Lower leg skin (tissue), 4 donors: ENCODE measurements at regions not wholly inside any gene's neighbourhood (a gene's known extent, or its start where the extent isn't known, plus 50 kb on each side); places are given as distances from the start of the nearest gene placed in this dataset.

Experiments
- DNase-seq, 2 donors: peaks; one replicate each; pipeline ENCODE4 v3.0.0-alpha.2; 2019; ENCODE audit warnings: low spot score in 2 of 2
- H3K4me3 ChIP-seq: fragments of 200-600 bp; sonication (generic); 2 replicates; pipeline ENCODE4 v1.5.1; 2017; ENCODE audit warnings: mild to moderate bottlenecking, low read depth; ENCODE audit not compliant: poor library complexity, severe bottlenecking
- POLR2A ChIP-seq, 2 donors: fragments of 450-650 bp; IDR thresholded peaks; one replicate each; pipeline ENCODE4 v1.6.1; 2016 to 2017; ENCODE audit warnings: antibody characterized with exemption in 2 of 2, mild to moderate bottlenecking in 1 of 2, moderate library complexity in 1 of 2
- WGBS, 2 donors: methylation state at CpG; one replicate each; pipeline ENCODE4 v1.1.5; 2018; 5-methylcytosine and 5-hydroxymethylcytosine counted together
- intact Hi-C: fragments of 100-400 bp; cut with DNase I; formaldehyde crosslinking; loops from one replicate; pipeline ENCODE4 v1.15.0; 2023; ENCODE audit warnings: low total_unique reads
- TF ChIP-seq, protein P1 (sequence below), 3 donors: fragments of 450-650 bp; IDR thresholded peaks; one replicate each; pipeline ENCODE4 v1.5.1; 2016; ENCODE audit warnings: antibody characterized with exemption in 3 of 3, mild to moderate bottlenecking in 3 of 3, moderate library complexity in 2 of 3

DNA sequence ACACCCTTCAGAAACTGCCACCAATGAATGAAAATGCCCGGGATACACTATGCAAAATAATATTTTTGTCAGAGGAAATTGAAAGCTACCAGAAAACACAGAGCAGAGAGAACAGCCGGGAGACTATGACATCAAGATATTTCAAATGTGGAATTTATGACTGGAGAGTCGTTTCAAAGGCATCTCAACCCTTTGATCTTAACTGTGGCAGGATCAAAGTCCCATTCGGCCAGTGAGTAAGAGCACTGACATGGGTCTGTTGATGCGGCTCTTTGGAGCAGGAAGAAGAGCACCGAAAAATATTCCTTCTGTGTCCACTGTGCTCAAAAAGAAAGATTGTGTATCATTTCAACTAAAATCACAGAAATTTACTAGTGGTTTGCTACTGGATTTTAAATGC, 201.9 kb downstream of the RFC3 start:
- intact Hi-C loops: no loop called here
- TF ChIP-seq POLR2A (IDR thresholded peaks at IDR 0.05): no peak
- TF ChIP-seq, protein P1, sequence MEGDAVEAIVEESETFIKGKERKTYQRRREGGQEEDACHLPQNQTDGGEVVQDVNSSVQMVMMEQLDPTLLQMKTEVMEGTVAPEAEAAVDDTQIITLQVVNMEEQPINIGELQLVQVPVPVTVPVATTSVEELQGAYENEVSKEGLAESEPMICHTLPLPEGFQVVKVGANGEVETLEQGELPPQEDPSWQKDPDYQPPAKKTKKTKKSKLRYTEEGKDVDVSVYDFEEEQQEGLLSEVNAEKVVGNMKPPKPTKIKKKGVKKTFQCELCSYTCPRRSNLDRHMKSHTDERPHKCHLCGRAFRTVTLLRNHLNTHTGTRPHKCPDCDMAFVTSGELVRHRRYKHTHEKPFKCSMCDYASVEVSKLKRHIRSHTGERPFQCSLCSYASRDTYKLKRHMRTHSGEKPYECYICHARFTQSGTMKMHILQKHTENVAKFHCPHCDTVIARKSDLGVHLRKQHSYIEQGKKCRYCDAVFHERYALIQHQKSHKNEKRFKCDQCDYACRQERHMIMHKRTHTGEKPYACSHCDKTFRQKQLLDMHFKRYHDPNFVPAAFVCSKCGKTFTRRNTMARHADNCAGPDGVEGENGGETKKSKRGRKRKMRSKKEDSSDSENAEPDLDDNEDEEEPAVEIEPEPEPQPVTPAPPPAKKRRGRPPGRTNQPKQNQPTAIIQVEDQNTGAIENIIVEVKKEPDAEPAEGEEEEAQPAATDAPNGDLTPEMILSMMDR (IDR thresholded peaks at IDR 0.05): no peak
- 34 to 35% methylated on average over 6 of the region's 6 CpGs for WGBS, 2 donors
- no peak for DNase-seq
- no peak overlapping the region for H3K4me3 ChIP-seq

DNA sequence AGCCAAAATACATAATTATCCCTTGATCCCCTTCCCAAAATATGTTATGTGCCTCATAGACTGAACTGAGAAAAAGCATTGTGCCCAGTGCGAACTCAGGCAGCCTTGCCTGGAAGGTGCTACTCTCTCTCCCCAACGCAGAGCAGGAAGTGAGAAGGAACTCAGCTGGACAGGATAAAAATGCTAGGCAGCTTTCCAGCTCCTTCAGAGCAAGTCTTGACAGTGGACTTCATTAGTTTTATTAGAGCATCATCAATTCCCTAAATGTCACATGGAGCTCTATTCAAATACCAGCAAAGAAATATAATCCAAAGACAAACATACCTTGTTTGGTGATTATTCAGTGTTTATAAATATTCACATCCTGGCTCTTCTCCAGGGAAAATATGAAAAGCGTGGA, 202.4 kb downstream of the RFC3 start:
- H3K4me3 ChIP-seq: no peak overlapping the region
- TF ChIP-seq, protein P1 (IDR thresholded peaks at IDR 0.05): no peak
- TF ChIP-seq POLR2A (IDR thresholded peaks at IDR 0.05): no peak
- intact Hi-C loops: no loop called here
- DNase-seq: no peak
- 53 to 57% methylated on average over 3 of the region's 3 CpGs for WGBS, 2 donors

DNA sequence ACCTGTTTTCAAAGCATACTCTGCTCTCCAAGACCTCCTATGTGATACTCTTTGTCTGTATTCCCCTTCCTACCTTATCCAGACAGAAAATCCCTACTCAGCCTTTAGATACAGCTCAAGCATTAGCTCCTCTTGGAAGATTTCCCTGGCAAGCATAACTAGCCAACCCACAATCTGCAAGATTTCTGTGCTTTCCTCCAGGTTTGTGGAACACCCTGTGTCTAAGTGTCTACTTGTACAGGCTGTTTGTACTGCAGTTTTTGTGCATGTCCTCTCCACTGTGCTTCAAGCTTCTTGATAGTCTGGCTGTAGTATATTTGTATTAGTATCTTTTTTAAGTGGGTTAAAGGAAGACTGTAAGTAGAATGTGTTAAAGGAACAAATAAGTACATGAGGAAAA, 203.7 kb downstream of the RFC3 start:
- no peak for DNase-seq
- intact Hi-C loops: no loop called here
- TF ChIP-seq, protein P1 (IDR thresholded peaks at IDR 0.05): no peak
- TF ChIP-seq POLR2A (IDR thresholded peaks at IDR 0.05): no peak
- no peak overlapping the region for H3K4me3 ChIP-seq

DNA sequence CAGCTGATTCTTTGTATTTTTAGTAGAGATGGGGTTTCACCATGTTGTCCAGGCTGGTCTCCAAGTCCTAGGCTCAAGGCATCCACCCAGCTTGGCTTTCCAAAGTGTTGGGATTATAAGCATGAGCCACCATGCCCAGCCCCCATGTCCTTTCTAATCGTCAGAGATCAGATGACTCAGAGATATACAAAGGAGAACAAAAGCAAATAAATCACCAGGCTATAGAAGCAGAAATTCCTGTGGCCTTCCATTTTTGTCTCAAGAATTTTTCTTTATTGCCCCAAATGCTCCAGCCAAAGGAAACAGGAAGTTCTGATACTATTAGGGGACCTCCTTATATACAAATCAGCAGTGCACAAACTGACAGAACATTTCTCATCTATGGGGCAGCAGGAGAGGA, 207.8 kb downstream of the RFC3 start:
- H3K4me3 ChIP-seq: no peak overlapping the region
- TF ChIP-seq, protein P1 (IDR thresholded peaks at IDR 0.05): no peak
- TF ChIP-seq POLR2A (IDR thresholded peaks at IDR 0.05): no peak
- 26 to 50% methylated on average over 1 of the region's 1 CpG for WGBS, 2 donors
- DNase-seq: no peak
- intact Hi-C loops: no loop called here

DNA sequence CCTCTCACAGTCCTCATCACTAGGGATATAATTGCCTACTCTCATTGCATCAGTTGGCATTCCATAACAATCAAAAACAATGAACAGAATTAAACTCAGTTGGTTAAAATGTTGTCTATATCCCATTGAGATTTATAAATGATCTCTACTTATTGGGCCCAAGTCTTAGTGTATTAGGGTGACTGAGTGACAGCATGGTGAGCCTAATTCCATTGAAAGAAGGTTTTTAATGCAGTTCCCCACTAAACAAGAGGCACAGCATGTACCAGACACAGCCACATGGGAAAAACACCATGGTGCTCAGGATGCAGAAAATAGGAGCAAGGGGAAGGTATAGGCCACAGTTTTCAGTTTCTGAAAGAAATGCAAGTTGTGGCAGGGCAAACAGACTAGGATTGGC, 208.4 kb downstream of the RFC3 start:
- H3K4me3 ChIP-seq: no peak overlapping the region
- intact Hi-C loops: no loop called here
- no peak for DNase-seq
- no peak for TF ChIP-seq POLR2A (IDR thresholded peaks at IDR 0.05)
- TF ChIP-seq, protein P1 (IDR thresholded peaks at IDR 0.05): no peak
